Prostate gland (tissue), 1 donor: ENCODE measurements at regions not wholly inside any gene's neighbourhood (a gene's known extent, or its start where the extent isn't known, plus 50 kb on each side); places are given as distances from the start of the nearest gene placed in this dataset.

ENCODE experiments used
- POLR2A ChIP-seq: fragments of 450-650 bp; IDR thresholded peaks from one replicate; pipeline ENCODE4 v1.6.1; 2016; ENCODE audit warnings: antibody characterized with exemption, mild to moderate bottlenecking
- POLR2AphosphoS5 ChIP-seq: sonication (generic); formaldehyde crosslinking; IDR thresholded peaks from one replicate; pipeline ENCODE4 v1.6.1; 2017; ENCODE audit warnings: antibody characterized with exemption

- no peak for TF ChIP-seq POLR2AphosphoS5
- no peak for TF ChIP-seq POLR2A
Observed at GRCh38 chr7:45479781-45480180, 94.4 kb upstream of the ADCY1 start.
